ENCODE measurements at regions not wholly inside any gene's neighbourhood (a gene's known extent, or its start where the extent isn't known, plus 50 kb on each side); places are given as distances from the start of the nearest gene placed in this dataset.
"Not testable (repeated sequence)": the region's sequence is repeated elsewhere in the genome, so short reads cannot be mapped to it uniquely, and the experiment has no call there.

DNA sequence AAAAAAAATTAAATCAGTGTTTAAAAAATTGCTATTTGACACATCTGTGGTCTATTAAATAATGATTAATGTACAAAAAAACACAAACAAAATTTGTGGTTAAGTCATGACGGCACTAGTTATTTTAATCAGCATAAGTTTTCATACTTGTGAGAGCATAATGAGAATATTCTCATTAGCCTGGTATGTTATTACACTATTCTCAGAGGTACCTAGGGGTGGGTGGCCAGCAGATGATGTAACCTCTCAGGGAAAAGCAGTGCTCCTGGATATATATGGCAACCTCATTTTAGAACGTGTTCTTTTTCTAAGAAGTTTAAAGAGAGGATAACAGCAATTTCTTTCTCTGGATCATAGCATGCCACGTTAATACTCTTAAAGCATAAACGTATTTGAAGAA, 109.2 kb downstream of the GJA1 start:
- in situ Hi-C loops (cut with HindIII; ENCODE audit: low sequenced_read_pairs) = no loop called here

DNA sequence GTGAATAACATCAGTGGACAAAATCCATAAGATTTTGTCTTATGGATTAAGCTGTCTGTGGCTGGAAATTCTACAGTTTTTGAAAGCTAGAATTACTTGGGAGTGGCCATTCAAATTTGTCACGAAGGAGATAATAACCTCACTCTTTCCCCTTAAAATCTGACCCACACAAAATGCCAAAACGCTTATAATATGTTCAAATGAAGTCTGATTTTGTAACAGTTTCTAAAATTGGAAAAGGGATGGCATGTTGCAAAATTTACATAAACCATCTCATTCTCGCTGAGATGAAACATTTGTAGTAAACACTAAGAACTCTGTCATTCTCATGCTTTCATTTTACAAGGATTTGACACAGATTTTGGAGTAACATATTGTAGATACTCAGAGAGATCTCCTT, 112.7 kb downstream of the GJA1 start:
- in situ Hi-C loops (cut with HindIII; ENCODE audit: low sequenced_read_pairs) = no loop called here

DNA sequence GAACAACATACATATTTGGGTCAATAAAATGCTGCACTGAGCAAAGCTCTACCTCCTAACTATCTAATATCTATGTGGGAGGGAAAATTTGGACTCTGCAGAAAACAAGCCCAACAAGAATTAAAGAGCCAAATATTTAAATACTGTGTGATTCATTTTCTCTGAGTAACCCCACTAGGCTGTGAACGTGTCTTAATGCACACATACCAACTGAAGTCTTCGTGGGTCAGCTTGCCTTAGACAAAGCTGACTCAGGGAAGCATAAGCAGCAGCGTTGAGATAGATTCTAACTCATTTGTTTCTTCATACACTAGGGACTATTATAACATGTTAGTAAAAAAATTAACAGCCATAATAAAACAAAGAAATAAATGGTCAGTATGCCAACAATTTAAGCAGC, 114.3 kb downstream of the GJA1 start:
- in situ Hi-C loops (cut with HindIII; ENCODE audit: low sequenced_read_pairs) = no loop called here

DNA sequence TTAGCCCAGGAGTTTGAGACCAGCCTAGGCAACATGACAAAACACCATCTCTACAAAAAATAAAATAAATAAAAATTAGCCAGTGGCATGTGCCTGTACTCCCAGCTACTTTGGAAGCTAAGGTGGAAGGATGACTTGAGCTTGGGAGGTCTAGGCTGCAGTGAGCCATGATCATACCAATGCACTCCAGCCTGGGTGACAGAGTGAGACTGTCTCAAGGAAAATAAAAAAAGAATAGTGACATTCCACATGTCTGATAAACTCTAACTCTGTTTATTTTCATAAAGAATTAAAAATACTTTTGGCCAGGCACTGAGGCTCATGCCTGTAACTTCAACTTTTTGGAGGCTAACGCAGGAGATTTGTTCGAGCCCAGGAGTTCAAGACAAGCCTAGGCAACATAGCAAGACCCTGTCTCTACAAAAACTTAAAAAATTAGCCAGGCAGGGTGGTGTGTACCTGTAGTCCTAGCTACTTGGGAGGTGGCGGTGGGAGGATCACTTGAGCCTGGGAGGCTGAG, 115.1 kb downstream of the GJA1 start:
- in situ Hi-C loops (cut with HindIII; ENCODE audit: low sequenced_read_pairs) = no loop called here

DNA sequence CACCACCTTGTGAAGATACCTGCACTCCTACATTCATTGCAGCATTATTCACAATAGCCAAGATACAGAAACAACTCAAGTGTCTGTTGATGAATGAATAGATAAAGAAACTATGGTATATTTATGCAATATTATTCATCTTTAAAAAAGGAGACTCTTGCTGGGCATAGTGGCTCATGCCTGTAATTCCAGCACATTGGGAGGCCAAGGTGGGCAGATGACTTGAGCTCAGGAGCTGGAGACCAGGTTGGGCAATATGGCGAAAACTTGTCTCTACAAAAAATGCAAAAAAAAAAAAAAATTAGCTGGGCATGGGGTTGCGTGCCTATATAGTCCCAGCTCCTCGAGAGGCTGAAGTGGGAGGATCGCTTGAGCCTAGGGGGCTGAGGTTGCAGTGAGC, 119.8 kb downstream of the GJA1 start:
- in situ Hi-C loops (cut with HindIII; ENCODE audit: low sequenced_read_pairs) = no loop called here

DNA sequence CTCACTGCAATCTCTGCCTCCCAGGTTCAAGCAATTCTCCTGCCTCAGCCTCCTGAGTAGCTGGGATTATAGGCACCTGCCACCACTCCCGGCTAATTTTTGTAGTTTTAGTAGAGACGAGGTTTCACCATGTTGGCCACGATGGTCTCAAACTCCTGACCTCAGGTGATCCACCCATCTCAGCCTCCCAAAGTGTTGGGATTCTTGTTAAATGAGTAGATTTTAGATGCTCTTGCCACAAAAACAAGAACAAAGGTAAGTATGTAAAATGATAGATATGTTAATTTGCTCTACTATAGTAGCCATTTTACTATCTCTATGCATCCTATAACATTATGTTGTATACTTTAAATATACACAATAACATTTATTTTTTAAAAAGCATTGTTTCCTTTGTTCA, 120.7 kb downstream of the GJA1 start:
- in situ Hi-C loops (cut with HindIII; ENCODE audit: low sequenced_read_pairs) = not testable (repeated sequence)

DNA sequence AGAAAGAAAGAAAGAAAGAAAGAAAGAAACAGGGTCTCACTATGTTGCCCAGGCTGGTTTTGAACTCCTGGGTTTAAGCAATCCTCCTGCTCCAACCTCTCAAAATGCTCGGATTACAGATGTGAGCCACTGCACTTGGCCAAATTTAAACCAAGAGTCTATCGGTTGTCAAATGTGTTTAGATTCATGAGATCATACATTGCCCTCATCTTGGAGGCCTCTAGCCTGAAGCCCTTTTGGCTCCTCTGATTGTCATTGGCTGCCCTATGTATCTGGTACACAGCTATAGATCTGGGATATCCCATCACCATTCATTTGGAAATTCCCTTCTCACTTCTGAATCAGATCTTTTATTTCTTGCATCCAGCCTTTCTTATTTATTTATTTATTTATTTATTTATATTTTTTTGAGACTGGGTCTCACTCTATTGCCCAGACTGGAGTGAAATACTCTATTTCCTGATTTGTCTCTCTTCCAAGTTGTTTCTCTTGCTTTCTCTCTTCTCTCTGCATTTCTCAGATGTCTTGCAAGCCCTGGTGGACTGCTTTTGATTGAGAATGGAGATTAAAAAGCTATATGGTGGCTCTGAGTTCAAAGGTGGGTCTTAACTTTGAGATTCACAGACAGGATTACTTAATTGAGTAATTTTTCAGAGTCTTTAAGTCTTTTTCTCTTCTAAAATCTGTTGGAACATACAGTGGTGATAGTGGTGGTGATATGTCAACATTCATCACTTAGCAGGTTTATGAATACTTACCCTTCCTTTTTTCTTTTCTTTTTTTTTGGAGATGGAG, 121.9 kb downstream of the GJA1 start:
- in situ Hi-C loops (cut with HindIII; ENCODE audit: low sequenced_read_pairs) = no loop called here

DNA sequence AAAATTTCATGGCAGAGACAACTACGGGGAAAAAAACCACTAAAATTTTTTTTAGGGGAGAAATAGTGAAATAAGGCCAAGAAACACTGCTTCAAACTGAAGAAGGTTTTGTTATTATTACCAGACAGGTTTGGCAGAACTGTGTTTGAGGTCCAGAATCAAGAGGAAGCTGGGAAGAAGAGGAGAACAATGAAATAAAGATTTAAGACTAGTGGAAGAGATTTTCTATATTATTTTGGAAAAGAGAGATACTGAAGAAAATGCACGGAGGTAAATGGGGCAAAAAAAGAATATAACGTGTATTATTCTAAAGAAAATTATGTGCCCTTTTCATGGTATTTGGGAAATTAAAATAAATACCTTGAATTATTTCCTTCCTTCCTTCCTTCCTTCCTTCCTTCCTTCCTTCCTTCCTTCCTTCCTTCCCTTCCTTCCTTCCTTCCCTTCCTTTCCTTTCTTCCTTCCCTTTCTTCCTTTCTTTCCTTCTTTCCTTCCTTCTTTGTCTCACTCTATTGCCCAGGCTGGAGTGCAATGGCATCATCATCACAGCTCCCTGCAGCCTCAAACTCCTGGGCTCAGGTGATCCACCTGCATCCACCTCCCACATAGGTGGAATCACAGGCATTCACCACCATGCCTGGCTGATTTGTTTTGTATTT, 124.3 kb downstream of the GJA1 start:
- in situ Hi-C loops (cut with HindIII; ENCODE audit: low sequenced_read_pairs) = no loop called here

DNA sequence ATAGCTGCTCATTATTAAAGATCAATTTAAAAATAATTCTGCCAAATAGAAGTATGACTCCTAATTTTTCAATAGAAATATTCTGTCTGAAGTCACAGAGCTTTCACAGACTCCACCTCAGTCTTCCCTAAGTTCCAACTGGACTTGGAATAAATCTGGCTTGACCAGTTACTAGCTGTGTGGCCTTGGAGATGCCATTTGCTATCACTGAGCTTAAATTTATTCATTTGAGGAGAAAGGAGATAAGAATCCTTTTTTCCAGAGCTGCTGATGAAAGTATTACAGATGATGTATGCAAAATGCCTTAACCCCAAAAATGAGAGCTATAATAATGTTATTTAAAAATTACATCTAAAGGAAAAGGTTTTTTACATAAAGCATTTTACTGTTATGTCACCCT, 125.0 kb downstream of the GJA1 start:
- in situ Hi-C loops (cut with HindIII; ENCODE audit: low sequenced_read_pairs) = no loop called here

DNA sequence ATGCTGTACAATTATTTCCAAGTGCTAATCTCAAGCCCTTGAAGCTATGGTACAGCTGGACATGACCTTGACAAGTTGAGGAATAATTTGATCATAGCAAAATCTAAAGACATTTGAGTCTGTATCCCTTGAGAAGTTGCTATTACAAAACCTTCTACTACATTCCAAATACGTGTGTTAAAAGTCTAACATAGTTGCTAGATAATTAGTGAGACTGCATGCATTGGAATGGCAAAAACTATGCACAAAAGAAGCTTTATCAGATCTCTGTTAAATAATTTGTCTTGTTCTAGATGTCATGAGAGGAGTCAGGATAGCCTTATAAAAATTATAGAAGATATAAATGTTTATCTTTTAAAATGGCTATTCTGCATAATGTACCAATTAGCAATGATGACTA, 127.8 kb downstream of the GJA1 start:
- in situ Hi-C loops (cut with HindIII; ENCODE audit: low sequenced_read_pairs) = no loop called here

DNA sequence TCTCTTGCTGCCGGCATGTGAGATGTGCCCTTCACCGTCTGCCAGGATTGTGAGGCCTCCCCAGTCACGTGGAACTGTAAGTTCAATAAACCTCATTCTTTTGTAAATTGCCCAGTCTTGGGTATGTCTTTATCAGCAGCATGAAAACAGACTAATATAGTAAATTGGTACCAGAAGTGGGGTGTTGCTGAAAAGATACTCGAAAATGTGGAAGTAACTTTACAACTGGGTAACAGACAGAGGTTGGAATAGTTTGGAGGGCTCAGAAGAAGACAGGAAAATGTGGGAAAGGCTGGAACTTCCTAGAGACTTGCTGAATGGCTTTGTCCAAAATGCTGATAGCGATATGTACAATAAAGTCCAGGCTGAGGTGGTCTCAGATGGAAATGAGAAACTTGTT, 129.1 kb downstream of the GJA1 start:
- in situ Hi-C loops (cut with HindIII; ENCODE audit: low sequenced_read_pairs) = not testable (repeated sequence)

DNA sequence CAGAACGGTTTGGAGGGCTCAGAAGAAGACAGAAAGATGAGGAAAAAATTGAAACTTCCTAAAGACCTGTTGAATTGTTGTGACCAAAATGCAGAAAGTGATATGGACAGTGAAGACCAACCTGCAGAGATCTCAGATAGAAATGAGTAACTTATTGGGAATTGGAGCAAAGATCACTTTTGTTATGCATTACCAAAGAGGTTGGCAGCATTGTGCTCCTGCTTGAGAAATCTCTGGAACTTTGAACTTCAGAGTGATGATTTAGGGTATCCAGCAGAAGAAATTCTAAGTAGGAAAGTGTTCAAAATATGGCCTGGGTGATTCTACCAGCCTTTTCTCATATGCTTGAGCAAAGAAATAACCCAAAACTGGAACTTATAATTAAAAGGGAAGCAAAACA, 136.0 kb downstream of the GJA1 start:
- in situ Hi-C loops (cut with HindIII; ENCODE audit: low sequenced_read_pairs) = no loop called here

DNA sequence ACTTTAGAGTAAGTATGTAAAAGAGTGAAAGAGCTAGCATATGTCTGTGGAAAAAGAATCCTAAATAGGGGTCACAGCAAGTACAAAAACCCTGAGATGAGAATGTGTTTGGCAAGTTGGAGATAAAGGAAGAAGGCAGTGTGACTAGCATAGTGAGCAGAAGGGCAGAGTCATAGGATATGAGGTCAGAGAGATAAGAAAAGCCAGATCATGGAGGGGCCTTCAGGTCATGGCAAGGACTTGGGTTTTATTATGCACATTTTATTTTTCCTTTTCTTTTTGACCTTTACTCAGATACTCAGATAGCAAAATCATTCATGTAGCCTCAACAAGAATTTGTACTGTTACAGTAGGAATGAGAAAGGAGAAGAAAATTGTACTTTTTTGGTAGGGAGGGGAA, 138.0 kb downstream of the GJA1 start:
- in situ Hi-C loops (cut with HindIII; ENCODE audit: low sequenced_read_pairs) = no loop called here

DNA sequence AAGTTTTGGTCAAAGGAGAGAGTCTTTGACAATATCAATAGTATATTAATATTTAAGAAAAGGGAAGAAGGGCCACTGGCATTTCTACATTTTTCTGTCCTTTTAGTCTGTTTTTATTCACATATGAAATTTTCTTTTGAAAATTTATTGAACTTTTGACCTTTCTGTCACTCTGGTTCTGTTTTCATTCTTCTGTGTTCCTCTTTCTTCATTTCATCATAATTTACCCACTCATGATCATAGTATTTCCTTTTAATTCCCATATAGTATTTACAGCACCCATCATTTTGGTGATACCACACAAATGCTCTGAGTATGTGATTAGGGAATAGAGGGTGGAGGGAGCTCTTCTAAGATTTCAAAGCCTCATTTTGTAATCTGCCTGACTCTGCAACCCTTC, 142.8 kb downstream of the GJA1 start:
- in situ Hi-C loops (cut with HindIII; ENCODE audit: low sequenced_read_pairs) = no loop called here

DNA sequence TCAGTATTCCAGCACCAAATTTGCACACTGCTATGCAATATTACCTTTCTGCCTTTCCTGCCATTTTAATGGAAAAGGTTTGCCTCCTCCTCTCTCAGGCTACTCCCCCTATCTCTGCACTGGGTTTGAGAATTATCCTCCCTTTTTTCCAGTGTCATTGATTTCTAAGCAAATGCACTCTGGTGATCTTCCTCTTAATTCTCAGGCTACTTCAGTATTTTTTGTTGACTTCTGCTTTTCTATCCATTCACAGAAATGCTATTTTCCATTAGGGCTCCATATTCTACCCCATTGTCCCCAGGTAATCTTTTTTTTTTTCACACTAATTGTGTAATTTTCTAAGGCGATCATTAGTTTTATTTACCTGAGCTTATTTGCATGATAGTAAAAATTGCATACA, 144.0 kb downstream of the GJA1 start:
- in situ Hi-C loops (cut with HindIII; ENCODE audit: low sequenced_read_pairs) = no loop called here

DNA sequence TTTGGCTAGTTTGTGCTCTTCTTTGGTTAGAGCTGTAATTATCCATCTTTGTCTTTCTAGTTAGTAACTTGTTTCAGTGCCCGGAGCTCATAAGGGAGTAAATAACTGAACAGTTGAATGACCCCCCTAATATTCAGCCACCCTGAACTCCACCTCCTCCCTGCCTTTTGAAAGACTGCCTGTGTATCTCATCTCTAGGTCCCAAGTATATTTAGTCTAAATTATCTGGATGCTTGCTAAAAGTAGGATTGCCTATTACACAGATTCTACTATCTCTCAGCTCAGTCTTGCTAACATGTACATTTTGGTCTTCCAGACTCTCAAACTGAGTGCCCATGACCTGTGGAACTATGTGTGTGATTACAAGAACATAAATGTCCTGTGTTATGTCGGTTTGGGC, 145.9 kb downstream of the GJA1 start:
- in situ Hi-C loops (cut with HindIII; ENCODE audit: low sequenced_read_pairs) = no loop called here

DNA sequence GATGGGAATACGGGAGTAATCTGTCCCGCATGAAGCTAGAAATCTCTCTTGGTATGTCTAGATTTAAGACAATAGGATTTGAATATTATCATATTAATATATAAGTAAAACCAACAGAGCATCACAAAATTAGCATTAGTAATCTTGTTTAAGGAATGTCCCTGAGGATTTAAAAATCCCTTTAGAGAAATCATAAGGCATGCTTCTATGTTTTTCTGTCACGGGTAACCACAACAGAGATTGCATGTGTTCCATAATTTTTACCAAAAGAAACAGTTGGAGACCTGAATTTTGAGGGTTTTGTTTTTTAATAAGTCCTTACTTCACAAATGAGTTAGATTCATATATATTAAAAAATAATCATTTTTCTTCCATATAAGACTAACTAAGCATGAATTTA, 146.8 kb downstream of the GJA1 start:
- in situ Hi-C loops (cut with HindIII; ENCODE audit: low sequenced_read_pairs) = no loop called here

DNA sequence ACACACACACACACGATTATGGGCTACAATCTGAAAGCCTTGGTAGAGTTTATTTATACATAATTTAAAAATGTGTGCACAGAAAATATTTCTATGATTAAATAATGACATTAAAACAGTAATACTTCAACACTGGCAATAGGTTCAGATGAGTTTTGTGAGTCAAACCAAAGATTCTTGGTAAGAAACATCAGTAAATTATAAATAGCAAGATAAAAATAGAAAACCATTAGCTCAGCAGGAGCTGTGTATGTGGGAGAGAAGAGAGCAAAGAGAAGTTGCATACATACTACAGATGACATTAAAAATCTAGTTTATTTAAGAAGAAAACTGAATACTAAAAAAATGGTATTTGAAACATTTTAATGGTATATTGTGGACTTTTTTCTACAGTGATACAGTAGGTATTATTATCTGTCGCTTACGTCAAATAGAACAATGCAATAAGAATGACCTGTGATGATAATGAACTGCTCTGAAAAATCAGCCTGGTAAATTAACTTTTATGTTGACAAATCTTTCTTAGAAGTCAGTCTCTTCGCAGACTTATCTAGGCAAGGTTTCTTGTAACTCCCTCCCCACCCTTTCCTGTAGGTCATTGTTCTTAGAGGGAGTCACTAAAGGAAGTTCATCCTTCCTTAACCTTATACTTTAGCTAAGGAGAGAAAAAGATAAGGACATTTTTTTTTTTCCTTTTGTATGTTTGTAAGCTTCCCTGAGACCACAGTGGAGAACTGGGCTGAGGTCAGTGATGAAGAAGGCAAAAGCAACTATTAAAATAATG, 149.3 kb downstream of the GJA1 start:
- in situ Hi-C loops (cut with HindIII; ENCODE audit: low sequenced_read_pairs) = no loop called here

DNA sequence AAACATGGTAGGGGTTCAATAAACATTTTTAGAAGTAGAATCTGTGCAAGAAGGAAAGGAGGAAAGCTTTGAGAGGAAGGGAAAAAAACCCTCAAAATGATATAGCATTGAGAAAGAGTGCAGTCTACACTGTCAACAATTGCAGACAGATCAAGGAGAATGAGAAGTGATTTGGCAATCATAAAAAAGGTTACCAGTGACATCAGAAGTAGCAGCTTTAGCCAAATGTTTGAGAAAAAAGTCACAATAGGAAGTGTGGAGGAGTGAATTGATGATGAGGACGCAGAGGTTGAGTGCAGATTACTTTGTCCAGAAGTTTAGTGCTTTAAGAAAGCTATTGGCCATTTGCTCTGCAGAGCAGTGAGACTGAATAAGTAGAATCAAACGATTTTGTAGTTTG, 155.0 kb downstream of the GJA1 start:
- in situ Hi-C loops (cut with HindIII; ENCODE audit: low sequenced_read_pairs) = no loop called here

DNA sequence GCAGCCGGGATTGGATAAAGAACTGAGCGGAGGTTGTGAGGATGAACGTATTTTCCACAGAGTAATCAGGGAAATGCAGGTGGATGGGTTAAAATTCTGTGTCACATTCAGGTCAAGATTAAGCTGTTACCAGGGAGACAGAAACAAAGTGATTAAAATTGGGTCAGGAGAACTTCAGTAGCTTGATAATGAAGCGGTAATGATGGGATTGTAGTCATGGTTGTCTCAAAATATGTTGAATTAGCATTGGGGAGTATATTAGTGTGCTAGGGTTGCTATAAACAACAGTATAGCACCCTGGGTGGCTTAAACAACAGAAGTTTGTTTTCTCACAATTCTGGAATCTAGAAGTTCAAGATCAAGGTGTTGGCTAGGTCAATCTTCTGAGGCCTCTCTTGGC, 155.5 kb downstream of the GJA1 start:
- in situ Hi-C loops (cut with HindIII; ENCODE audit: low sequenced_read_pairs) = no loop called here

DNA sequence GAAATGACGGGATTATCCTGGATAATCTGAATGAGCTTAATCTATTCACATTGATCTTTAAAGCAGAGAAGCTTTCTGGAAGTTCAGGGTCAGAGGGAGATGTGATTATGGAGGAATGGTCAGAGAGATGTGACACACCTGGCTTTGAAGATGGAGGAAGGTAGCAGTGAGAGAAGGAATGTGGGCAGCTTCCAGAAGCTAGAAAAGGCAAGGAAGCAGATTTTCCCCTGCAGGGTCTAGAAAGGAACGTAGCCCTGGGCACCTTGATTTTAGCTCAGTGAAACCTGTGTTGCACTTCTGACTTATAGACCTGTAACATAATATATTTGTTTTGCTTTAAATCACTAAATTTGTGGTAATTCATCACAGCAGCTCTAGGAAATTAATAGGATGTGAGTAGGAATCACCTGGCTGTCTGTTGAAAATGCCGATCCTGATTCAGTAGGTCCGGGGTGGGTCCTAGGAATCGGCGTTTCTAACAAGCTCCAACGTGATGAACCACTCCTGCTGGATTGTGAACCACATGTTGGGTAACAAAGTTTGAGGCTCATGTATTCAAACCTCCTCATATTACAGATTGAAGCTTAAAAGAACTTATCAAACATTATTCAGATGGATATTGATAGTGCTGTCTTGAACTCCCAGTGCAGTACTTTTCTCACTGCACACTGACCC, 157.0 kb downstream of the GJA1 start:
- in situ Hi-C loops (cut with HindIII; ENCODE audit: low sequenced_read_pairs) = no loop called here

All from DLD1 (cell line).